Sigmoid colon (tissue), 4 donors: ENCODE measurements at regions not wholly inside any gene's neighbourhood (a gene's known extent, or its start where the extent isn't known, plus 50 kb on each side); places are given as distances from the start of the nearest gene placed in this dataset.

Experiments used
- CTCF ChIP-seq, 4 experiments: fragments of 450-650 bp in 3 of 4; fragments of 200-600 bp in 1 of 4; IDR thresholded peaks; one replicate each; pipeline ENCODE4 v1.5.1; 2016 to 2019; ENCODE audit warnings: antibody characterized with exemption in 4 of 4, mild to moderate bottlenecking in 3 of 4, moderate library complexity in 2 of 4
- POLR2AphosphoS5 ChIP-seq, 4 donors: sonication (generic); formaldehyde crosslinking; IDR thresholded peaks; one replicate each; pipeline ENCODE4 v1.6.1; 2017; ENCODE audit warnings: antibody characterized with exemption in 4 of 4

- no peak for TF ChIP-seq POLR2AphosphoS5 (IDR thresholded peaks at IDR 0.05)
- TF ChIP-seq CTCF (IDR thresholded peaks at IDR 0.05) = no peak
These were observed 119.7 kb upstream of the NIPBL start for GRCh38 chr5:36756848-36757247.
